ENCODE measurements at regions not wholly inside any gene's neighbourhood (a gene's known extent, or its start where the extent isn't known, plus 50 kb on each side); places are given as distances from the start of the nearest gene placed in this dataset.
"Not testable (repeated sequence)": the region's sequence is repeated elsewhere in the genome, so short reads cannot be mapped to it uniquely, and the experiment has no call there.

GRCh38 chr16:58883131-58883530 is 149.0 kb upstream of the GOT2 start:
- no peak for DNase-seq

- no peak for DNase-seq
These were observed 148.2 kb upstream of the GOT2 start for GRCh38 chr16:58882292-58882691.

DNA sequence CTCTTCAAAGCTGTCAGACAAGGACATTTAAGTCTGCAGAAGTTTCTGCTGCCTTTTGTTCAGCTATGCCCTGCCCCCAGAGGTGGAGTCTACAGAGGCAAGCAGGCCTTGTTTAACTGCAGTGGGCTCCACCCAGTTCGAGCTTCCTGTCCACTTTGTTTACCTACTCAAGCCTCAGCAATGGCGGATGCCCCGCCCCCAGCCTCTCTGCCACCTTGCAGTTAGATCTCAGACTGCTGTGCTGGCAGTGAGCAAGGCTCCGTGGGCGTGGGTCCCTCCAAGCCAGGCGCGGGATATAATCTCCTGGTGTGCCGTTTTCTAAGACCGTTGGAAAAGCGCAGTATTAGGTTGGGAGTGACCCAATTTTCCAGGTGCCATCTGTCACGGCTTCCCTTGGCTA is 144.5 kb upstream of the GOT2 start:
- DNase-seq, result not testable (repeated sequence)

- no peak for DNase-seq
These were observed 132.8 kb upstream of the GOT2 start for GRCh38 chr16:58866935-58867334.

DNA sequence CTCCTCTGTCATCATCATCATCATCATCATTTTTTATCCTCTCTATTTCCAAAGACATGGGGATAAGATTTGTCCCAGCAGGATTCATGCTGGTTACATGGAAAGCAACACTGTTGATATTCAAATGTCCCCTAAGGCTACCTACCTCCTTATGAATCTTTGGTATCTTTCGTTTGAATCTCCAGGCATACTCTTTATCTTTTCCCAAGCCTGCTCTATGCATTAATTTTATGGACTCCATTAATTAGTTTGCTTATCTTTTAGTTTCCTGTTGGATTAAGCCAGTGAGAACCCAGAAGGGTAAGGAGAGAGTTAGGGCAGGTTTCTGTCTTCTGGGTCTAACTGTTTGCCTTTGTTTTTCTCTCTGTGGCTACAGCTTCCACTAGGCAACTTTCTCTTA is 129.6 kb upstream of the GOT2 start:
- DNase-seq, result no peak

DNA sequence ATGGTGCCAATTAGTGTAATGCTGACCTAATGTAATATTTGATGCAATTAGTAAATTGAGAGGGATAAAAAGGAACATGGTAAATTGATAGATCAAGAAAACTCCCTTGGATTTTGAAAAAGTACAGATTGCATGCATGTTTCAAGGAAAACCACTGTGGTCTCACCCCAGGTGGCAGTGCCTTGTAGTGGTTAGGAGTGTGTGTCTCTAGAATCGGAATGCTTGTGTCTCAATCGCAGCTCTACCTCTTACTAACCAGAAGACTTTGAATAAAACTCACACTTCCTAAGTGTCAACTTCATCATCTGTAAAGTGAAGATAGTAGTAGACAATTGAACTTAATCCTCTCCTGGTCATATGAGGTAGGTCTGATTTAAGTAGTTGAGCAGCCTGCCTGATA is 128.9 kb upstream of the GOT2 start:
- DNase-seq, result no peak

- peak; percentile 32 for DNase-seq
These were observed 128.4 kb upstream of the GOT2 start for GRCh38 chr16:58862334-58863021.

DNA sequence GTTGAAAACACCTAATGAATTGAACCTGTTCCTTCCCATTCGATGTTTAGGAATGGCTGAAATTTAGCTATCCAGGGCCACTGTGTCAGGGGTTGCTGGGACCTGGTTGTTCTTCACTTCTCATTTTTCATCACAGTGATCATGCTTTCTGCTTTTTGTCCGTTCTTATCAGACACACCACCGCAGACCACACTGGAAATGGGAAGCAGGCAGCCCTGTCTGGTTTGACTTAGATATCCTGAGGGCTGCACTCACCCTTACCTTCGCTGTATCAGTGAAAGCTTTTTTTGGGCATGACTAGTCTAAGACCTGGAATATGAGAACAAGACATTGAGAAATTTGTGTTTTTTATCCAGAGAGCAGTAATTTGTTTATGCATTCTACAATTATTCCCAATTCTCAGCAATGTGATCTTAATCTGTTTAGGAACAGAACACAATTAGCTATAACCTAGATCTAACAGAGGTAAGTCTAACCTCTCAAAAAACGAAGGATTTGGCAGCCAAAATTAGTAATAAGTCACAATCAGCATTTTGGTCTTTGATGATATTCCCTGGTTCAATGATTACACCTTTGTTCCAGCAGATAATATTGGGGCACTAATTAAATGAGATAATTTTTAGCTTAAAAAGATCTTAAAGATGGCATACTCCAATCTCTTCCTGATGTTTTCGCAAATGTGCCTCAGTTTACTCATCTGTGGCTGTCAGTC is 126.0 kb upstream of the GOT2 start:
- DNase-seq, result no peak

DNA sequence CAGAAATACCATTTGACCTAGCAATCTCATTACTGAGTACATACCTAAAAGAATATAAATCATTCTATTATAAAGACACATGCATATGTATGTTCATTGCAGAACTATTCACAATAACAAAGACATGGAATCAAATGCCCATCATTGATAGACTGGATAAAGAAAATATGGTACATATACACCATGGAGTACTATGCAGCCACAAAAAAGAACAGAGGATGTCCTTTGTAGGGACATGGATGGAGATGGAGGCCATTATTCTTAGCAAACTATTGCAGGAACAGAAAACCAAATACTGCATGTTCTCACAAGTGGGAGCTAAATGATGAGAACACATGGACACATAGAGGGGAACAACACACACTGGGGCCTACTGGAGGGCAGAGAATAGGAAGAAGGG is 124.5 kb upstream of the GOT2 start:
- DNase-seq, result not testable (repeated sequence)

DNA sequence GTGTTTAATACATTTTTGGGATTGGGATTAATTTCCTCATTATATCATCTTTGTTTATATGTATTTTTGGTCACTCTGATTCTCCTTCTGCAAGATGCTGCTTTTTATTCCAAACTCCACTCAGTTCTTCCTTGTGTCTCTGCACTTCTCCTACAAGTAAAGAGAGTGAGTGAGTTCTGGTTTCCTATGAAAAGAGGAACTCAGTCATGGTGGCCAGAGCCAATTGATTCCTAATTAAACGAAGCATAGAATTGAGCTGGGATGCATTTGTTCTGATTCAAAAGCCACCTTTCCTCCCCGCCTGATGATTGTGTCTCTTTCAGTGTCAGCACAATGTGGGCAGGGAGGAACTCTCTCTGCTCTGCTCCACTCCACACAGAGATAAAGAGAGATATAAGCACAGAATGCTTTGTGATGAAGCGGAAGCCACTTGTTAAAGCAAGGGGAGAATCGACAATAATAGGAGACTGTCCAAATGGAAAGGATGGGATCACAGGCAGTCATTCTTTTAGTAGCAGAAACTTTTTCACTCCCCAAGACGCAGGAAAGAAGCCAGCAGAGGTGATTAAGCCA is 121.3 kb upstream of the GOT2 start:
- no peak for DNase-seq

DNA sequence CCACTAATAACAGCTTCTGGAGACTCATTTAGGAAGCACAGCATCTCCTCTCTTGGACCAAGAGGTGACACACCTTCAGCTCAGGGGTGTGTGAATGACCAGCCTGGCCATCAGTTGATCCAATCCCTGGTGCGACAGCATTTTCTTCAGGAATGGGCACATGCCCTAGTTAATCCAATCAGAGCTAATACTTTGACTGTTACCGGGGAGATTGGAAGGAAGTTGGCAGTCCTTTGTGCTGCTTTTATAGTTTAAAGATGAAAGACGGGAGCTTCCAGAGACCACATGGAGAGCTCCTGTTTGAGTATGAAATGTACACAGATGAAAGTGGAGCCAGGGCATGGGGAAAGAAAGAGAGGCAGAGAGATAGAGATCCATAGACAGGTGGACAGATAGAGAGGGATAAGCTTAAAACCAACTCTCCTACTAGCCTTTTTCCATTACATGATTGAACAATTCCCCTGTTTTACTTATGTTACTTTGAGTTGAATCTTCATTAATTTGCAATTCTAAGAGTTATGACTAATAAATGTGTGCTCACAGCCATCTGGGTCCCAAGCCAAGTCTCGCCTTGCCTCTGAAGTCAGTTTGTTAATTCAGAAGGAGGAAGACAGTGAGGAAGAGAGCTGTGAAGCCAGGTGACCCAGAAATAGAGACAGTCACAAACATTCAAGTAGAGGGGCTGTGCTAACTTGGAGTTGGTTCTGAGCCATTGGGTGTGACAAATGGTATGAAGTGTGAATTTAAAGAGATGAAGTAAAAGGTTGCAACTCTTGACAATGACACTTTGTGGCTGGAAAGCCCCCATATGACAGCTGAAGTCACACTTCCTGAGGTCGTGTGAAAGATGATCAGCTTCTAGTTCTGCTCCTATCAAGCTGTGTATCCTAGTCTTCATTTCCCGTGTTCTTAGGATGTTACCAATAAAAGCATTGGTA is 120.0 kb upstream of the GOT2 start:
- no peak for DNase-seq

- no peak for DNase-seq
These were observed 116.5 kb upstream of the GOT2 start for GRCh38 chr16:58850678-58851020.

DNA sequence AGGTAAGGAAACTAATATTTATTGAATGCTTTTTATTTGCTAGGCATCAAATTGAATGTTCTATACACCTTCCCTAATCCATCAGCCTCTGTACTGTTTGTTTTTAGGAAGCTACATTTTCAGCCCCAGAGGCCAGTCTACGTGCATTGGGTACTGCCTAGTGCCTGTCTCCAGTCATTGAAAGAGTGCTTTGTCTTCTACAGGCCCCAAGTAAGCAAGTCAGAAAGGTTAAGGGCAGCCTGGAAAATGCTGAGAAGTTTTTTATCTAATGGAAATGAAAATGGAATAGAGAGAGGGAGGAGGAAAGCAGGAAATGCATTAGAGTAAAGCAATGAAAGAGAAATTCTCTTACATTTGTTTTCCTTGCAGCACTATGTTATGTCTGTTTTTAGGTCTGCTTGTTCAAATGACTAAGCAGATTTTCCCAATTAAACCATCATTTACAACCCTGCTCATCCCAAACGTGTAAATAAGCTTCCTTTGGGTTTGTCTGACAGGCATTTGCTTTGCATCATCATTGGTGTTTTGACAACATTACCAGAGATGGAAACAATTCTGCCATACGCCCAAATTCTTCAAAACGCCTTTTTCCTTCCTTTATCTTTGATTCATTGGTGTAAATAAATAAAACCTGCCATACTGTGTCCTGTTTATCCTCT is 116.0 kb upstream of the GOT2 start:
- DNase-seq, result no peak

DNA sequence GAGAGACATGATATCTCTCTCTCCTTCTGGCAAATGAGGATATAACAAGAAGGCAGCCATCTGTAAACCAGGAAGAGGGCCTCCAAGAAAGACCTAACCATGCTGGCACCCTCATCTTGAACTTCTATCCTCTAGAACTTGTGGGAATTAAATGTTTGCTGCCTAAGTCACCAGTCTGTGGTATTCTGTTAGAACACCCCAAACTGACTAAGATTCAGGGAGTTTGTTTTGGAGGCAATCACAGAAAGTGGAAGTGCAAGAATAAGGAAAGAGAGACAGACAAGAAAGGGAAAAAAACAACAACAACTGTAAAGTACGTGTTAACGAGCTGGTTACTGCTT is 114.5 kb upstream of the GOT2 start:
- no peak for DNase-seq

DNA sequence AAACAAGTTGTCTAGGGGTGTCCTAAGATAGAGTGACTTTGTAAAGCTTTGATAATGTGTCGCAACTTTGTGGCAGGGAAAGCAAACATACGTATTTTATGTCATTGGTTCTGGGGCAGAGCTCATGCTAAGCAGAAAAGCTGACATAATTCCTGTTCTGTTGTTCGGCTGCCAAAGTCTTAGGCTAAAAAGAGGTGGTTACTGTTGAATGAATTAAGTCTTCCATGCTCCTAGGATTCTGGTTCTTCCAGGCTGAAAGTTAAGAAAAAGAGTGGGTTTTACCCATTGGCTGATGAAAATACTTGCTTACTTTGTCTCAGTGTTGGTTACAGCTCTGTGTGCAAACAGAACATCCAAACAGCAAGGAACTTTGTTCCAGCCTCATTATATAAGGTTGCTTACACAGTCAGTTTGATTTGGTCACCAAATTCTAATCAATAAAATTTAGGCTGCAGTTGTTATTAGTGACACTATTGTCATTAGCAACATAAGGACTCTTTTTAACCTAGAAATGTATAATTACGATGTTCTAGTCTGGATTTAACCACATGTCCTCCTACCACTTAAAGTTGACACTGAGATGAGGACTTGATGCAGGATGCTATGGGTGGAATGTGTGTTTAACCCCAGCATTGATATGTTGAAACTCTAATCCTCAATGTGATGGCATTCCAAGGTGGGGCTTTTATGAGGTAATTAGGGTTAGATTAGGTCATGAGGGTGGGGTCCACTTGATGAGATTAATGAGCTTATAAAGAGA is 114.0 kb upstream of the GOT2 start:
- DNase-seq, result no peak

DNA sequence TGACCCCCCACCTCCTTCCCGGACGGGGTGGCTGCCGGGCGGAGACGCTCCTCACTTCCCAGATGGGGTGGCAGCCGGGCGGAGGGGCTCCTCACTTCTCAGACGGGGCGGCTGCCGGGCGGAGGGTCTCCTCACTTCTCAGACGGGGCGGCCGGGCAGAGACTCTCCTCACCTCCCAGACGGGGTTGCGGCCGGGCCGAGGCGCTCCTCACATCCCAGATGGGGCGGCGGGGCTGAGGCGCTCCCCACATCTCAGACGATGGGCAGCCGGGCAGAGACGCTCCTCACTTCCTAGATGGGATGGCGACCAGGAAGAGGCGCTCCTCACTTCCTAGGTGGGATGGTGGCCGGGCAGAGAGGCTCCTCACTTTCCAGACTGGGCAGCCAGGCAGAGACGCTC is 112.1 kb upstream of the GOT2 start:
- not testable (repeated sequence) for DNase-seq

- DNase-seq, result no peak
These were observed 109.6 kb upstream of the GOT2 start for GRCh38 chr16:58843675-58844074.

GRCh38 chr16:58842746-58843145 is 108.6 kb upstream of the GOT2 start:
- no peak for DNase-seq

DNA sequence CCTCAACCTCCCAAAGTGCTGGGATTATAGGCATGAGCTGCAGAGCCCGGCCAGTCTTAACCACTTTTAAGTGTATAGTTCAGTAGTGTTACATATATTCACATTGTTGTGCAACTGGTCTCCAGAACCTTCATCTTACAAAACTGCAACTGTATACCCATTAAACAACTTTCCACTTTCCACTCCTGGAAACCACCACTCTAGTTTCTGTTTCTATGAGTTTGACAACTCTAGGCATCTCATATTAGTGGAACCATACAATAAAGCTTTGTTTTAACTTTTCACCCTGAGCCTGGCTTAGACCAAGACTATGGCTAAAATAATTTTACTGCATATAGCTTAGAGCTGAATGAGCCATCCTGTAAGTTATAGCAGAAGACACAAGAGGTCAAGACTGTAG is 108.0 kb upstream of the GOT2 start:
- no peak for DNase-seq

GRCh38 chr16:58837950-58838349 is 103.8 kb upstream of the GOT2 start:
- DNase-seq, result no peak

DNA sequence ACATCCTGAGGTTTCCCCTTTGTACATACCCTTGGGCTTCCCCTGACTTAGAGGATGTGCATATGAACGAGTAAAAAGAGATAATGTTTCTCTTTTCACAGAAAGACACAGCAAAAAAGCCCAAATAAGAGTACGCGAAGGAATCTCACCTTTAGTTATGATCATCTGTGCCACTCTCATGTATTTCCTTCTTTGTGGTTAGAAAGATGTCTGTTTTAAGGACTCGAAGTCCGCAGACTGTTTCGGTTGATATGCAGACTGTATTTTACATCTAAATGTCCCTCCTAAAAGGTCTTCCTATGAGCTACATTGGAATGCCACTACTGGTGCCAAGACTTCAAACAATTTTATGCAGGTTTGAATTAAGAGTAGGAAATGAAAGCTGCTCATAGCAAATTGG is 102.3 kb upstream of the GOT2 start:
- no peak for DNase-seq

DNA sequence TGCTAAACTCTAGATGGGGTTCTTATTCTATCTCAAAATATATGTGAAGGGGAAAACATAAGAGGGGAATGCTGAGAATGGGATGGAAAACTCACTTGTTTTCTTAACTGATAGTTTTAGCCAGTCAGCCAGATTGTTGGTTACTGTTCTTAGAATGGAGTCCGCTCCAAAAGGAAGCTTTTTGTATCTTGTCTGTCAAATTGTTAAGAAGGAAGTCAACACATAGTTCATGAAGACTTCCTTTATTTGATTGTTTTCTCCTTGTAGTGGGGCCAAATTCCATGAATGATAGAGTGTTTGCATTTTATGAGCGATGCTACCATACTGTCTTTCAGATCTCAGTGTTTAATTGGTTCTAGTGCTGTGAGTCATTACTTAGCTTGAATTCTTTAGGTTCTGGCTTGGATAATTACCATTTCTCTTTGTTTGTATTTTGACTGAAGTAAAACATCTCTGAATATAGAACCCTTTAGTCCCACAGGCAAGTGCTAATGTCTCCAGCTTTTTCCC is 98.3 kb upstream of the GOT2 start:
- no peak for DNase-seq
